Common myeloid progenitor, CD34-positive (primary cell): ENCODE measurements at regions not wholly inside any gene's neighbourhood (a gene's known extent, or its start where the extent isn't known, plus 50 kb on each side); places are given as distances from the start of the nearest gene placed in this dataset.

ENCODE experiments used
- CTCF ChIA-PET: fragments of 350-600 bp; sonication (Branson Sonifier 250); formaldehyde crosslinking; loops from one replicate; lab custom pipeline; 2021; ENCODE audit warnings: antibody characterized with exemption; lab: Charles Lee
- POLR2A ChIA-PET: fragments of 350-600 bp; sonication (Branson Sonifier 250); formaldehyde crosslinking; loops from one replicate; lab custom pipeline; 2021; ENCODE audit warnings: antibody characterized with exemption; lab: Charles Lee
- DNase-seq, 3 donors: peaks; one replicate each; pipeline versions ENCODE4 v3.0.0 to v3.0.0-alpha.2; 2013
- H3K27ac ChIP-seq, 2 experiments: 1 replicate in 1 of 2; 2 replicates in 1 of 2; pipeline ENCODE4 v1.7.0; 2013; ENCODE audit warnings: inconsistent platforms in 2 of 2, low read length in 2 of 2, mild to moderate bottlenecking in 2 of 2, low read depth in 1 of 2, moderate library complexity in 1 of 2; ENCODE audit not compliant: severe bottlenecking in 2 of 2, insufficient read depth in 1 of 2, poor library complexity in 1 of 2
- H3K27me3 ChIP-seq, 5 experiments: replicated peaks in 2 of 5; 1 replicate in 3 of 5; 2 replicates in 2 of 5; pipeline versions ENCODE4 v1.6.1 to v1.7.0; 2013; ENCODE audit warnings: low read length in 4 of 5, mild to moderate bottlenecking in 2 of 5, moderate library complexity in 2 of 5, inconsistent platforms in 1 of 5; ENCODE audit not compliant: insufficient read depth in 5 of 5, control insufficient read depth in 4 of 5
- H3K36me3 ChIP-seq, 4 experiments: 1 replicate in 2 of 4; 2 replicates in 2 of 4; pipeline versions ENCODE4 v1.6.1 to v1.7.0; 2013; ENCODE audit warnings: low read length in 3 of 4, control low read depth in 1 of 4, mild to moderate bottlenecking in 1 of 4; ENCODE audit not compliant: control insufficient read depth in 4 of 4, insufficient read depth in 4 of 4
- H3K4me1 ChIP-seq, 4 experiments: 1 replicate in 3 of 4; 2 replicates in 1 of 4; pipeline versions ENCODE4 v1.6.1 to v1.7.1; 2013; ENCODE audit warnings: low read length in 3 of 4, mild to moderate bottlenecking in 3 of 4, control low read depth in 1 of 4, inconsistent platforms in 1 of 4, moderate library complexity in 1 of 4; ENCODE audit not compliant: control insufficient read depth in 4 of 4, insufficient read depth in 4 of 4; ENCODE audit errors: control extremely low read depth in 1 of 4
- H3K4me3 ChIP-seq, 7 experiments: 1 replicate in 4 of 7; 2 replicates in 3 of 7; pipeline versions ENCODE4 v1.5.1 to v1.7.0; 2013; ENCODE audit warnings: mild to moderate bottlenecking in 7 of 7, low read length in 6 of 7, moderate library complexity in 6 of 7, inconsistent platforms in 2 of 7, low read depth in 2 of 7, control low read depth in 1 of 7; ENCODE audit not compliant: insufficient read depth in 4 of 7, control insufficient read depth in 1 of 7; ENCODE audit errors: extremely low read depth in 1 of 7
- H3K9me3 ChIP-seq, 5 experiments: 1 replicate in 4 of 5; 2 replicates in 1 of 5; pipeline versions ENCODE4 v1.6.1 to v1.7.1; 2013; ENCODE audit warnings: low read length in 4 of 5, mild to moderate bottlenecking in 2 of 5, inconsistent platforms in 1 of 5, low read depth in 1 of 5, moderate library complexity in 1 of 5; ENCODE audit not compliant: control insufficient read depth in 4 of 5, insufficient read depth in 2 of 5; ENCODE audit errors: control extremely low read depth in 1 of 5
- WGBS: methylation state at CpG from one replicate; pipeline ENCODE4 v1.1.5; 2013; ENCODE audit not compliant: insufficient coverage; 5-methylcytosine and 5-hydroxymethylcytosine counted together

- no peaks in the 10 kb centered on the region for H3K36me3 ChIP-seq
- ChIA-PET POLR2A (interaction anchor here (1.1 kb wide), 1 partner anchor 65 kb away, joined by 3 read pairs; no protein-coding TSS in a partner anchor), CTCF (interaction anchor here (0.8 to 2.8 kb wide), 6 partner anchors 13 to 101 kb away, joined by 3 to 7 read pairs (median 4); no protein-coding TSS in a partner anchor)
- H3K27me3 ChIP-seq: no peaks in the 10 kb centered on the region
- 90% methylated on average over 6 of the region's 11 CpGs for WGBS
- no peak overlapping the region for H3K4me3 ChIP-seq
- H3K9me3 ChIP-seq: no peaks in the 10 kb centered on the region
- peak; percentile 39 to 63 (median 50) for DNase-seq
- H3K4me1 ChIP-seq: no peaks in the 10 kb centered on the region
- no peak overlapping the region for H3K27ac ChIP-seq
Observed at GRCh38 chr16:9033125-9033830, 58.2 kb upstream of the HAPSTR1 start.

GRCh38 chr16:9034056-9034455 lies 57.4 kb upstream of the HAPSTR1 start:
- ChIA-PET CTCF (interaction anchor here (1.7 to 2.8 kb wide), 4 partner anchors 12 to 100 kb away, joined by 3 to 7 read pairs (median 5); no protein-coding TSS in a partner anchor), POLR2A (interaction anchor here (1.1 kb wide), 1 partner anchor 66 kb away, joined by 3 read pairs; no protein-coding TSS in a partner anchor)
- H3K9me3 ChIP-seq: no peaks in the 10 kb centered on the region
- H3K4me1 ChIP-seq: no peaks in the 10 kb centered on the region
- H3K4me3 ChIP-seq: no peak overlapping the region
- DNase-seq: no peak
- WGBS: 87% methylated on average over 6 of the region's 8 CpGs
- no peak overlapping the region for H3K27ac ChIP-seq
- H3K36me3 ChIP-seq: no peaks in the 10 kb centered on the region
- H3K27me3 ChIP-seq: no peaks in the 10 kb centered on the region

GRCh38 chr16:9035996-9036395 lies 55.4 kb upstream of the HAPSTR1 start:
- Histone ChIP-seq H3K4me1 (no peaks in the 10 kb centered on the region), H3K36me3 (no peaks in the 10 kb centered on the region), H3K27ac (no peak overlapping the region), H3K9me3 (no peaks in the 10 kb centered on the region), H3K4me3 (no peak overlapping the region), H3K27me3 (no peaks in the 10 kb centered on the region)
- WGBS: 96% methylated on average over 4 of the region's 5 CpGs
- ChIA-PET CTCF (no interaction called here), POLR2A (no interaction called here)
- DNase-seq: no peak

GRCh38 chr16:9039210-9039609 lies 52.2 kb upstream of the HAPSTR1 start:
- no peaks in the 10 kb centered on the region for H3K27me3 ChIP-seq
- no peak overlapping the region for H3K4me3 ChIP-seq
- peak; percentile 20 to 75 (median 63) for DNase-seq
- no peaks in the 10 kb centered on the region for H3K36me3 ChIP-seq
- ChIA-PET CTCF (interaction anchor here (2.0 kb wide), 1 partner anchor 9 kb away, joined by 4 read pairs; no protein-coding TSS in a partner anchor), POLR2A (no interaction called here)
- no peaks in the 10 kb centered on the region for H3K4me1 ChIP-seq
- H3K9me3 ChIP-seq: peaks cover 0 to 3% (median 0%) of the 10 kb centered on the region in 5 experiments
- no CpG with 5 or more reads among the region's 4 CpGs for WGBS
- no peak overlapping the region for H3K27ac ChIP-seq

- Histone ChIP-seq H3K36me3 (no peaks in the 10 kb centered on the region), H3K27me3 (no peaks in the 10 kb centered on the region), H3K4me3 (no peak overlapping the region), H3K27ac (no peak overlapping the region), H3K9me3 (peaks cover 0 to 3% (median 0%) of the 10 kb centered on the region in 5 experiments), H3K4me1 (no peaks in the 10 kb centered on the region)
- POLR2A ChIA-PET: no interaction called here
- 95% methylated on average over 7 of the region's 12 CpGs for WGBS
- CTCF ChIA-PET: interaction anchor here (1.3 kb wide), 1 partner anchor 11 kb away, joined by 3 read pairs; no protein-coding TSS in a partner anchor
- no peak for DNase-seq
Observed at GRCh38 chr16:9040800-9041412, 50.5 kb upstream of the HAPSTR1 start.
